Epithelial cell of prostate (primary cell): ENCODE measurements at regions not wholly inside any gene's neighbourhood (a gene's known extent, or its start where the extent isn't known, plus 50 kb on each side); places are given as distances from the start of the nearest gene placed in this dataset.

ENCODE experiments used
- DNase-seq: peaks from one replicate; pipeline ENCODE4 v3.0.0-alpha.2; 2011; ENCODE audit warnings: low read depth, low spot score
- H3K27ac ChIP-seq: fragments of 450-650 bp; 2 replicates; pipeline ENCODE4 v1.5.1; 2017; ENCODE audit warnings: mild to moderate bottlenecking

GRCh38 chr15:61315471-61315870, 86.4 kb upstream of the RORA start:
- no peak overlapping the region for H3K27ac ChIP-seq
- DNase-seq = no peak

GRCh38 chr15:61314427-61314826, 85.3 kb upstream of the RORA start:
- no peak for DNase-seq
- no peak overlapping the region for H3K27ac ChIP-seq

GRCh38 chr15:61309617-61310016, 80.5 kb upstream of the RORA start:
- no peak overlapping the region for H3K27ac ChIP-seq
- DNase-seq = no peak

GRCh38 chr15:61309031-61309511, 80.0 kb upstream of the RORA start:
- H3K27ac ChIP-seq = no peak overlapping the region
- DNase-seq = no peak

- H3K27ac ChIP-seq = no peak overlapping the region
- DNase-seq = no peak
These were observed 79.3 kb upstream of the RORA start for GRCh38 chr15:61308437-61308836.

GRCh38 chr15:61307474-61307873, 78.4 kb upstream of the RORA start:
- no peak overlapping the region for H3K27ac ChIP-seq
- DNase-seq = no peak

GRCh38 chr15:61301701-61302100, 72.6 kb upstream of the RORA start:
- no peak overlapping the region for H3K27ac ChIP-seq
- DNase-seq = no peak

- H3K27ac ChIP-seq = no peak overlapping the region
- DNase-seq = no peak
These were observed 70.1 kb upstream of the RORA start for GRCh38 chr15:61299075-61299763.

- no peak overlapping the region for H3K27ac ChIP-seq
- no peak for DNase-seq
These were observed 66.1 kb upstream of the RORA start for GRCh38 chr15:61295239-61295638.

- no peak for DNase-seq
- no peak overlapping the region for H3K27ac ChIP-seq
These were observed 53.6 kb upstream of the RORA start for GRCh38 chr15:61282661-61283060.

- no peak overlapping the region for H3K27ac ChIP-seq
- no peak for DNase-seq
These were observed 52.2 kb upstream of the RORA start for GRCh38 chr15:61281328-61281727.
